Vagina (tissue), 2 donors: ENCODE measurements at regions not wholly inside any gene's neighbourhood (a gene's known extent, or its start where the extent isn't known, plus 50 kb on each side); places are given as distances from the start of the nearest gene placed in this dataset.

Experiments
- POLR2A ChIP-seq, 2 donors: fragments of 450-650 bp; IDR thresholded peaks; one replicate each; pipeline ENCODE4 v1.6.1; 2017; ENCODE audit warnings: antibody characterized with exemption in 2 of 2, mild to moderate bottlenecking in 2 of 2, moderate library complexity in 2 of 2
- POLR2AphosphoS5 ChIP-seq, 2 donors: sonication (generic); formaldehyde crosslinking; IDR thresholded peaks; one replicate each; pipeline ENCODE4 v1.9.0; 2017; ENCODE audit warnings: antibody characterized with exemption in 2 of 2, mild to moderate bottlenecking in 2 of 2, low read depth in 1 of 2; ENCODE audit not compliant: insufficient read depth in 1 of 2
- TF ChIP-seq, protein P1 (sequence below), 3 experiments: fragments of 450-650 bp in 2 of 3; fragments of 200-600 bp in 1 of 3; sonication (generic) in 1 of 3; IDR thresholded peaks; one replicate each; pipeline ENCODE4 v1.5.1; 2017 to 2019; ENCODE audit warnings: antibody characterized with exemption in 3 of 3, mild to moderate bottlenecking in 2 of 3, moderate library complexity in 2 of 3

DNA sequence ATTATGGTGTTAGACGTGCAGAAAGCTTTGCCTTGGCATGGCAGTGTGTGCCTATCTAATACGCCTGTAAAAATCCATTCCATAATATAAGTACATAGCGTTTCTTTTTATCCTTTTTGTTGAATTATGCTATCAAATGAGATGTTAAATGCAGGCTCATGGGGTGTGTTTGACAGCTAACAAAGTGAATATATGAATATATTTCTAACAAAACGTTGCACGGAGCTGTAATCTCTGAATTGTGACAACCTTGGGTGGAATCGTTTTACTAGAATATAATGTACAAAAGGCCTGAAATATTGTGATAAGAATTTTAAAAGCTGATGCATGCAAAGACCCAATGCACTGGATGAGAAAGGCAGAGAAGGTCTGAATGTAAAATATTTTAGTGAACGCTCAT lies 763.7 kb upstream of the TMEM132C start:
- TF ChIP-seq, protein P1, sequence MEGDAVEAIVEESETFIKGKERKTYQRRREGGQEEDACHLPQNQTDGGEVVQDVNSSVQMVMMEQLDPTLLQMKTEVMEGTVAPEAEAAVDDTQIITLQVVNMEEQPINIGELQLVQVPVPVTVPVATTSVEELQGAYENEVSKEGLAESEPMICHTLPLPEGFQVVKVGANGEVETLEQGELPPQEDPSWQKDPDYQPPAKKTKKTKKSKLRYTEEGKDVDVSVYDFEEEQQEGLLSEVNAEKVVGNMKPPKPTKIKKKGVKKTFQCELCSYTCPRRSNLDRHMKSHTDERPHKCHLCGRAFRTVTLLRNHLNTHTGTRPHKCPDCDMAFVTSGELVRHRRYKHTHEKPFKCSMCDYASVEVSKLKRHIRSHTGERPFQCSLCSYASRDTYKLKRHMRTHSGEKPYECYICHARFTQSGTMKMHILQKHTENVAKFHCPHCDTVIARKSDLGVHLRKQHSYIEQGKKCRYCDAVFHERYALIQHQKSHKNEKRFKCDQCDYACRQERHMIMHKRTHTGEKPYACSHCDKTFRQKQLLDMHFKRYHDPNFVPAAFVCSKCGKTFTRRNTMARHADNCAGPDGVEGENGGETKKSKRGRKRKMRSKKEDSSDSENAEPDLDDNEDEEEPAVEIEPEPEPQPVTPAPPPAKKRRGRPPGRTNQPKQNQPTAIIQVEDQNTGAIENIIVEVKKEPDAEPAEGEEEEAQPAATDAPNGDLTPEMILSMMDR (IDR thresholded peaks at IDR 0.05) = no peak
- TF ChIP-seq POLR2AphosphoS5 (IDR thresholded peaks at IDR 0.05; ENCODE audit: insufficient read depth in 1 of 2, low read depth in 1 of 2) (no peak), POLR2A (IDR thresholded peaks at IDR 0.05) (no peak)
